ENCODE measurements at regions not wholly inside any gene's neighbourhood (a gene's known extent, or its start where the extent isn't known, plus 50 kb on each side); places are given as distances from the start of the nearest gene placed in this dataset.

DNA sequence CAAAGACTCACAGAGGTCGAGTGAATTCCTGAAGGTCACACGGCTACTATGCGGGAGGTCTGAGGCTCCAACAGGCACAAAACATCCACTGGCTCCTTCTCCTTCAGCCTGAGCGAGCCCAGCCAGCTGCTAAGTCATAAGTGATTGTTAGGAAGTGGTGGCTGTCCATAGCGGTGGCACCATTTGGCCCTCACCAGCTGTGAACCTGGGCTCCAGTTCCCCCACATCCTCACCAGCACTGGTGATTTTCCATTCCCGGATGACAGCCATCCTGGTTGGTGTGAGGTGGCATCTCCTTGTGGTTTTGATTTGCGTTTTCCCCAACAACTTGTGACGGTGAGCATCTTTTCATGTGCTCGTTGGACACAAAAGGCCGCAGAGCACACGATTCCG is 302.8 kb downstream of the FOXL1 start:
- TF ChIP-seq, protein P1, sequence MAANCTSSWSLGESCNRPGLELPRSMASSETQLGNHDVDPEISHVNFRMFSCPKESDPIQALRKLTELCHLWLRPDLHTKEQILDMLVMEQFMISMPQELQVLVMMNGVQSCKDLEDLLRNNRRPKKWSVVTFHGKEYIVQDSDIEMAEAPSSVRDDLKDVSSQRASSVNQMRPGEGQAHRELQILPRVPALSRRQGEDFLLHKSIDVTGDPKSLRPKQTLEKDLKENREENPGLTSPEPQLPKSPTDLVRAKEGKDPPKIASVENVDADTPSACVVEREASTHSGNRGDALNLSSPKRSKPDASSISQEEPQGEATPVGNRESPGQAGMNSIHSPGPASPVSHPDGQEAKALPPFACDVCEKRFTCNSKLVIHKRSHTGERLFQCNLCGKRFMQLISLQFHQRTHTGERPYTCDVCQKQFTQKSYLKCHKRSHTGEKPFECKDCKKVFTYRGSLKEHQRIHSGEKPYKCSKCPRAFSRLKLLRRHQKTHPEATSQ (tag by site-specific recombination; IDR thresholded peaks at IDR 0.05), result no peak
- TF ChIP-seq, protein P2, sequence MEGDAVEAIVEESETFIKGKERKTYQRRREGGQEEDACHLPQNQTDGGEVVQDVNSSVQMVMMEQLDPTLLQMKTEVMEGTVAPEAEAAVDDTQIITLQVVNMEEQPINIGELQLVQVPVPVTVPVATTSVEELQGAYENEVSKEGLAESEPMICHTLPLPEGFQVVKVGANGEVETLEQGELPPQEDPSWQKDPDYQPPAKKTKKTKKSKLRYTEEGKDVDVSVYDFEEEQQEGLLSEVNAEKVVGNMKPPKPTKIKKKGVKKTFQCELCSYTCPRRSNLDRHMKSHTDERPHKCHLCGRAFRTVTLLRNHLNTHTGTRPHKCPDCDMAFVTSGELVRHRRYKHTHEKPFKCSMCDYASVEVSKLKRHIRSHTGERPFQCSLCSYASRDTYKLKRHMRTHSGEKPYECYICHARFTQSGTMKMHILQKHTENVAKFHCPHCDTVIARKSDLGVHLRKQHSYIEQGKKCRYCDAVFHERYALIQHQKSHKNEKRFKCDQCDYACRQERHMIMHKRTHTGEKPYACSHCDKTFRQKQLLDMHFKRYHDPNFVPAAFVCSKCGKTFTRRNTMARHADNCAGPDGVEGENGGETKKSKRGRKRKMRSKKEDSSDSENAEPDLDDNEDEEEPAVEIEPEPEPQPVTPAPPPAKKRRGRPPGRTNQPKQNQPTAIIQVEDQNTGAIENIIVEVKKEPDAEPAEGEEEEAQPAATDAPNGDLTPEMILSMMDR (tag by site-specific recombination; IDR thresholded peaks at IDR 0.05), result no peak
- TF ChIP-seq ZBTB7A (tag by site-specific recombination; IDR thresholded peaks at IDR 0.05; ENCODE audit: low read depth), result no peak
- no peak for TF ChIP-seq ZNF629 (tag by site-specific recombination; IDR thresholded peaks at IDR 0.05)
- TF ChIP-seq ZNF311 (tag by site-specific recombination; IDR thresholded peaks at IDR 0.05; ENCODE audit: borderline replicate concordance), result no peak
